Hypothalamus (tissue), 51 donors: ENCODE measurements at regions not wholly inside any gene's neighbourhood (a gene's known extent, or its start where the extent isn't known, plus 50 kb on each side); places are given as distances from the start of the nearest gene placed in this dataset.

Experiments
- DNase-seq, 51 donors: peaks; one replicate each; lab custom pipeline; 2025; lab: John Stamatoyannopoulos, UW

- no peak for DNase-seq
Measured at GRCh38 chr2:163541943-163542342, 193.9 kb downstream of the FIGN start.

- DNase-seq = no peak
Measured at GRCh38 chr2:163541495-163541894, 194.3 kb downstream of the FIGN start.

- no peak for DNase-seq
Measured at GRCh38 chr2:163528640-163529217, 207.1 kb downstream of the FIGN start.

- no peak for DNase-seq
Measured at GRCh38 chr2:163527381-163527780, 208.4 kb downstream of the FIGN start.

- DNase-seq = no peak
Measured at GRCh38 chr2:163518762-163519161, 217.0 kb downstream of the FIGN start.

GRCh38 chr2:163515836-163516235 lies 220.0 kb downstream of the FIGN start:
- DNase-seq = no peak

- DNase-seq = no peak
Measured at GRCh38 chr2:163505281-163505680, 230.5 kb downstream of the FIGN start.

- DNase-seq = no peak
Measured at GRCh38 chr2:163493359-163494298, 242.2 kb downstream of the FIGN start.

- DNase-seq = no peak
Measured at GRCh38 chr2:163491850-163492249, 244.0 kb downstream of the FIGN start.

GRCh38 chr2:163490281-163490680 lies 245.5 kb downstream of the FIGN start:
- DNase-seq = no peak

- DNase-seq = no peak
Measured at GRCh38 chr2:163481515-163481914, 254.3 kb downstream of the FIGN start.

- no peak for DNase-seq
Measured at GRCh38 chr2:163479599-163479998, 256.2 kb downstream of the FIGN start.

GRCh38 chr2:163475815-163476214 lies 260.0 kb downstream of the FIGN start:
- DNase-seq = no peak

GRCh38 chr2:163474889-163475288 lies 260.9 kb downstream of the FIGN start:
- DNase-seq = no peak

- no peak for DNase-seq
Measured at GRCh38 chr2:163474319-163474744, 261.5 kb downstream of the FIGN start.

GRCh38 chr2:163471947-163472346 lies 263.9 kb downstream of the FIGN start:
- peak in 2 of 51 donors; percentile 1 to 3 for DNase-seq

GRCh38 chr2:163469561-163469962 lies 266.2 kb downstream of the FIGN start:
- DNase-seq = peak in 9 of 51 donors; percentile 0 to 13 (median 6)

- DNase-seq = peak in 5 of 51 donors; percentile 0 to 7 (median 2)
Measured at GRCh38 chr2:163467251-163467630, 268.6 kb downstream of the FIGN start.

GRCh38 chr2:163466331-163467250 lies 269.2 kb downstream of the FIGN start:
- DNase-seq = peak in 1 of 51 donors; percentile 4

GRCh38 chr2:163465440-163465839 lies 270.4 kb downstream of the FIGN start:
- DNase-seq = no peak

- no peak for DNase-seq
Measured at GRCh38 chr2:163463411-163463810, 272.4 kb downstream of the FIGN start.
